Activated CD4-positive, alpha-beta T cell treated with anti-CD3 and anti-CD28 coated beads for 36 hours (primary cell): ENCODE measurements at regions not wholly inside any gene's neighbourhood (a gene's known extent, or its start where the extent isn't known, plus 50 kb on each side); places are given as distances from the start of the nearest gene placed in this dataset.
"Not testable (repeated sequence)": the region's sequence is repeated elsewhere in the genome, so short reads cannot be mapped to it uniquely, and the experiment has no call there.

Experiments used
- ATAC-seq: fragments of 200-7000 bp; cut with Tn5 transposase; one replicate; pipeline ENCODE4 v1.10.0; 2021; ENCODE audit warnings: mild to moderate bottlenecking, moderate library complexity
- CTCF ChIA-PET: fragments of 350-600 bp; sonication (Branson Sonifier 250); formaldehyde crosslinking; loops from one replicate; lab custom pipeline; 2021; ENCODE audit warnings: antibody characterized with exemption; lab: Charles Lee
- POLR2A ChIA-PET: fragments of 350-600 bp; sonication (Branson Sonifier 250); formaldehyde crosslinking; loops from one replicate; lab custom pipeline; 2021; ENCODE audit warnings: antibody characterized with exemption, inconsistent platforms; lab: Charles Lee
- DNase-seq: peaks from one replicate; pipeline ENCODE4 v3.0.0-alpha.2; 2020
- H3K27ac Mint-ChIP-seq: one replicate; pipeline ENCODE4 v1.8.0; 2021; ENCODE audit warnings: mixed read lengths
- H3K27me3 Mint-ChIP-seq: one replicate; pipeline ENCODE4 v1.8.0; 2021; ENCODE audit warnings: mixed read lengths
- H3K36me3 Mint-ChIP-seq: one replicate; pipeline ENCODE4 v1.8.0; 2021; ENCODE audit warnings: low read depth, mixed read lengths
- H3K4me1 Mint-ChIP-seq: one replicate; pipeline ENCODE4 v1.8.0; 2021; ENCODE audit warnings: mixed read lengths
- H3K4me3 Mint-ChIP-seq: one replicate; pipeline ENCODE4 v1.8.0; 2021; ENCODE audit warnings: mild to moderate bottlenecking, moderate library complexity, mixed read lengths
- H3K9me3 Mint-ChIP-seq: one replicate; pipeline ENCODE4 v1.8.0; 2021; ENCODE audit warnings: low read depth, mixed read lengths
- intact Hi-C, 2 experiments: fragments of 100-400 bp; cut with DNase I in 1 of 2; cut with micrococcal nuclease in 1 of 2; formaldehyde crosslinking; loops; one replicate each; pipeline versions ENCODE4 v1.14.2 to v1.15.1; 2022 to 2024; cut with DNase I, micrococcal nuclease

DNA sequence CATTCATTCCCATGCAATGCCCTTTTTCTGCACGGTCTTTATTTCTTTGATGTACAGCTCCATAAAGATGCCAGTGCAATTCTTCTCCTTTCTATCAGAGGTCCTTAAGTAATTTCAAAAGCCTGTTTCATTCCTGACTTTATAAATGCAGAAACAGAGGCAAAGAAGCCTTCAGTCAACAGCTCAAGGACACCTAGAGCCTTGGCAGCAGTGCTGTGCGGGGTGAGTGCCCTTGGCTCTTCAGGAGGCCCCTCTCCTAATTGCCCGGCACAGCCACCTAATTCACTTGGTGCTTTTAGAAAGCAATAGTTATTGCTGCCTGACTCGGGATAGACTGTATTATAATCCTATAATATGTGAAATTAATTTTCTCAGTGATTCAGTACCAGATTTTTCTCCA is 169.6 kb upstream of the KLF6 start:
- DNase-seq (no peak), ATAC-seq (no peak)
- ChIA-PET CTCF (interaction anchor here (0.7 kb wide), 1 partner anchor 901 kb away, joined by 4 read pairs; no protein-coding TSS in a partner anchor), POLR2A (interaction anchor here (0.7 kb wide), 1 partner anchor 59 kb away, joined by 3 read pairs; no protein-coding TSS in a partner anchor)
- Mint-ChIP-seq H3K36me3 (no peaks in the 10 kb centered on the region), H3K27me3 (no peaks in the 10 kb centered on the region), H3K9me3 (no peaks in the 10 kb centered on the region), H3K4me3 (no peak overlapping the region), H3K4me1 (peaks cover 9% of the 10 kb centered on the region), H3K27ac (no peak overlapping the region)
- intact Hi-C loops = no loop called here

DNA sequence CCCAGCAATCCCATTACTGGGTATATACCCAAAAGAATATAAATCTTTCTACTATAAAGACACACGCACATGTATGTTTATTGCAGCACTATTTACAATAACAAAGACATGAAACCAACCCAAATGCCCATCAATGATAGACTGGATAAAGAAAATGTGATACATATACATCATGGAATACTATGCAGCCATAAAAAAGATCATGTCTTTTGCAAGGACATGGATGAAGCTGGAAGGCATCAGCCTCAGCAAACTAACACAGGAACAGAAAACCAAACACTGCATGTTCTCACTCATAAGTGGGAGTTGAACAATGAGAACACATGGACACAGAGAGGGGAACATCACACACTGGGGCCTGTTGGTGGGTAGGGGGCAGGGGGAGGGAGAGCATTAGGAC is 169.0 kb upstream of the KLF6 start:
- intact Hi-C loops, H3K27ac Mint-ChIP-seq, H3K9me3 Mint-ChIP-seq, POLR2A ChIA-PET, H3K36me3 Mint-ChIP-seq, CTCF ChIA-PET, ATAC-seq, DNase-seq, H3K27me3 Mint-ChIP-seq, H3K4me3 Mint-ChIP-seq: not testable (repeated sequence)
- H3K4me1 Mint-ChIP-seq = peaks cover 12% of the 10 kb centered on the region

DNA sequence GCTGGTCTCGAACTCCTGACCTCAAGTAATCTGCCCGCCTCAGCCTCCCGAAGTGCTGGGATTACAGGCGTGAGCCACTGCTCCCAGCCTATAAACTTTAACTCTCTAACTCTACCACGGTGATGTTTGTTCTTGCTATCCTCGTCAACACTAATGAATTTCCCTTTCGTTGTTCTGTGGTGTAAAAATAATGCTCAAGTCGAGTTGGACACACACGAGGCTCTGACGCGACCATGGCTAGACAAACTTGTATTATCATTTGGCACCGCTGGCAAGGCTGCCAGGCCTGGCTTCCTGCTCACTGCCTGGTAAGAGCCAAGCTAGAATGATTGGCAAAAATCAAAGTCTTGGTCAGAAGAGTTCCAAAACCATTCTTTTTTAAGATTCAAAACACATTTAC is 167.0 kb upstream of the KLF6 start:
- Mint-ChIP-seq H3K27me3 (no peaks in the 10 kb centered on the region), H3K36me3 (peaks cover 2% of the 10 kb centered on the region), H3K4me1 (peaks cover 25% of the 10 kb centered on the region), H3K27ac (no peak overlapping the region), H3K4me3 (no peak overlapping the region), H3K9me3 (no peaks in the 10 kb centered on the region)
- no peak for DNase-seq
- ChIA-PET CTCF (no interaction called here), POLR2A (no interaction called here)
- no peak for ATAC-seq
- intact Hi-C loops = no loop called here

- ChIA-PET CTCF (interaction anchor here (1.0 kb wide), 1 partner anchor 9 kb away, joined by 4 read pairs; no protein-coding TSS in a partner anchor), POLR2A (no interaction called here)
- H3K27ac Mint-ChIP-seq = no peak overlapping the region
- H3K9me3 Mint-ChIP-seq = no peaks in the 10 kb centered on the region
- ATAC-seq (no peak), DNase-seq (no peak)
- H3K27me3 Mint-ChIP-seq = no peaks in the 10 kb centered on the region
- no peak overlapping the region for H3K4me3 Mint-ChIP-seq
- intact Hi-C loops = no loop called here
- peaks cover 36% of the 10 kb centered on the region for H3K4me1 Mint-ChIP-seq
- H3K36me3 Mint-ChIP-seq = peaks cover 2% of the 10 kb centered on the region
Observed at GRCh38 chr10:3950676-3951275, 165.8 kb upstream of the KLF6 start.

DNA sequence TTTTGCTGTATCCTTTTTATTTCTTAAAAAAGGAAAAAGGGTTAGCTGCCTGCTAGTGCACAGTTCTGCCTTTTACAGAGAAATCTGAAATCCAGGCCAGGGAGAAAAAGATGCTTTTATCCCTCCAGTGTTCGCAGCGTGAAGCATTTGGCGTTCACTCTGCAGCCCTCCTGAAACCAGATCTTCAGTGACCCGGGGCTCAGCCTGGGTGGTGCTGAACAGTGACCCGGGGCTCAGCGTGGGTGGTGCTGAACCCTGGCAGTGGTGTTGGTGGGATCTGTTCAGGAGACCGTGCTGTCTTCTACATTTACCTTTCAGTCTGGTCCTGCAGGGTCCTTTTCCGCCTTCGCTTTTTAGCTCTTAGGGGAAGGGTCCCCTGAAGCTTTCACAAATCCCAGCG is 164.7 kb upstream of the KLF6 start:
- ChIA-PET CTCF (no interaction called here), POLR2A (no interaction called here)
- Mint-ChIP-seq H3K36me3 (peaks cover 6% of the 10 kb centered on the region), H3K4me1 (peaks cover 42% of the 10 kb centered on the region), H3K4me3 (no peak overlapping the region), H3K27ac (no peak overlapping the region), H3K9me3 (no peaks in the 10 kb centered on the region), H3K27me3 (no peaks in the 10 kb centered on the region)
- intact Hi-C loops = loop anchor here in 1 of 2 experiments (5.0 kb wide), 1 partner anchor 703 kb away; no protein-coding TSS in a partner anchor
- DNase-seq = no peak
- no peak for ATAC-seq

DNA sequence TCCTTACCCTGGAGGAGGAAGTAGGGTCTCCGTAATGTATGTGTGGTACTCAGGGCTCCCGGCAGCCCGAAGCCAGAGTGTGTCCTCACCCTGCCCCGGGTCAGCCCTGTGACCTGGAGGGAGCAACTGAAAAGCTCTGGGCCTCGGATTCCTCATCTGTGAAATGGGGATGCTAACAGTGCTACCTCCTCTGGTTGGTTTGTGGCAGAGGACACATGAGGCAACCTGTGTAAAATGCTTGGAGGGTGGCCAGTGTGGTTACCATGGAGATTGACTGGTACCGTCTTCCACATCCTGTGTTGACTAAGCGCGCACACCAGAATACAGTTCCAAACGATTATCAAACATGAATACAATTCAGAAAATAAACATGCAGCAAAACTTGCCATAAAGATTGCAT is 163.8 kb upstream of the KLF6 start:
- CTCF ChIA-PET = no interaction called here
- intact Hi-C loops = loop anchor here in 1 of 2 experiments (5.0 kb wide), 1 partner anchor 703 kb away; no protein-coding TSS in a partner anchor
- DNase-seq (peak; percentile 85), ATAC-seq (peak; percentile 91)
- Mint-ChIP-seq H3K27ac (peak overlapping the region; percentile 81), H3K36me3 (peaks cover 8% of the 10 kb centered on the region), H3K4me1 (peaks cover 42% of the 10 kb centered on the region), H3K27me3 (no peaks in the 10 kb centered on the region), H3K9me3 (peaks cover 1% of the 10 kb centered on the region), H3K4me3 (peak overlapping the region; percentile 50)
- POLR2A ChIA-PET = interaction anchor here (0.6 to 0.7 kb wide), 3 partner anchors 59 to 137 kb away, joined by 3 read pairs; no protein-coding TSS in a partner anchor

- intact Hi-C loops = loop anchor here in 1 of 2 experiments (5.0 kb wide), 1 partner anchor 706 kb away; no protein-coding TSS in a partner anchor
- ChIA-PET CTCF (no interaction called here), POLR2A (interaction anchor here (0.6 kb wide), 1 partner anchor 59 kb away, joined by 3 read pairs; no protein-coding TSS in a partner anchor)
- Mint-ChIP-seq H3K27ac (peak overlapping the region; percentile 69), H3K4me3 (peak overlapping the region; percentile 37), H3K9me3 (peaks cover 1% of the 10 kb centered on the region), H3K36me3 (peaks cover 8% of the 10 kb centered on the region), H3K27me3 (no peaks in the 10 kb centered on the region), H3K4me1 (peaks cover 62% of the 10 kb centered on the region)
- ATAC-seq (peak; percentile 1), DNase-seq (no peak)
Observed at GRCh38 chr10:3946234-3947229, 161.5 kb upstream of the KLF6 start.

DNA sequence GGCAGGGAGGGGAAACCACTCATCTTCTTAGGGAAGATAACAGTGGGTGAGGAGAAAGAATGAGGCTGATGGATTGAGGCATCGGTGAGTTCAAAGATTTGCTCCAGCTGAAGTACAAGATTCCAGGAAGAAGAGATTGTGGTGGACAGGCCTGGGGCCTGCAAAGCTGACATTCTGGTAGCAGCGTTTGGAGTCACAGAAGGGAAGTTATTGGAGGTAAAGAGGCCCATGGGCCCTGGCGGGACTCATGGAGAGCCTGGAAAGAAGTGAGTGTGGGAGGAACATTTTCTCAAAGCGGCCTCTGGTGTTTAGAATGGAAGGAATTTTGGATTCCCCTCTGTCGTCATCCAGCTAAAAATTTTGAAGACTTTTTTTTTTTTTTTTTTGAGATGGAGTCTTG is 160.0 kb upstream of the KLF6 start:
- H3K4me3 Mint-ChIP-seq = peak overlapping the region; percentile 37
- peak overlapping the region; percentile 83 for H3K27ac Mint-ChIP-seq
- POLR2A ChIA-PET = interaction anchor here (0.6 to 0.7 kb wide), 2 partner anchors 28 to 167 kb away, joined by 3 to 5 read pairs; no protein-coding TSS in a partner anchor
- peaks cover 62% of the 10 kb centered on the region for H3K4me1 Mint-ChIP-seq
- DNase-seq = no peak
- intact Hi-C loops = loop anchor here in 1 of 2 experiments (5.0 kb wide), 1 partner anchor 707 kb away; no protein-coding TSS in a partner anchor
- no peaks in the 10 kb centered on the region for H3K27me3 Mint-ChIP-seq
- peaks cover 8% of the 10 kb centered on the region for H3K36me3 Mint-ChIP-seq
- ATAC-seq = no peak
- CTCF ChIA-PET = interaction anchor here (1.0 to 1.1 kb wide), 2 partner anchors 10 to 21 kb away, joined by 3 read pairs; no protein-coding TSS in a partner anchor
- peaks cover 1% of the 10 kb centered on the region for H3K9me3 Mint-ChIP-seq

- CTCF ChIA-PET = interaction anchor here (0.6 to 1.1 kb wide), 3 partner anchors 9 to 152 kb away, joined by 3 read pairs; no protein-coding TSS in a partner anchor
- Mint-ChIP-seq H3K4me1 (peaks cover 58% of the 10 kb centered on the region), H3K27ac (peak overlapping the region; percentile 83), H3K4me3 (peak overlapping the region; percentile 37), H3K9me3 (peaks cover 1% of the 10 kb centered on the region), H3K36me3 (peaks cover 8% of the 10 kb centered on the region), H3K27me3 (no peaks in the 10 kb centered on the region)
- DNase-seq (no peak), ATAC-seq (no peak)
- intact Hi-C loops = loop anchor here in 1 of 2 experiments (5.0 kb wide), 1 partner anchor 42 kb away; no protein-coding TSS in a partner anchor
- POLR2A ChIA-PET = interaction anchor here (0.6 to 0.7 kb wide), 2 partner anchors 28 to 166 kb away, joined by 3 to 5 read pairs; no protein-coding TSS in a partner anchor
Observed at GRCh38 chr10:3944591-3944990, 159.6 kb upstream of the KLF6 start.

- DNase-seq = no peak
- Mint-ChIP-seq H3K4me3 (peak overlapping the region; percentile 57), H3K27me3 (no peaks in the 10 kb centered on the region), H3K27ac (peak overlapping the region; percentile 81), H3K9me3 (peaks cover 1% of the 10 kb centered on the region), H3K36me3 (peaks cover 8% of the 10 kb centered on the region), H3K4me1 (peaks cover 51% of the 10 kb centered on the region)
- no peak for ATAC-seq
- intact Hi-C loops = loop anchor here in 1 of 2 experiments (5.0 kb wide), 1 partner anchor 41 kb away; no protein-coding TSS in a partner anchor
- POLR2A ChIA-PET = no interaction called here
- CTCF ChIA-PET = interaction anchor here (0.6 kb wide), 1 partner anchor 151 kb away, joined by 3 read pairs; no protein-coding TSS in a partner anchor
Observed at GRCh38 chr10:3943695-3944257, 158.8 kb upstream of the KLF6 start.
